Astrocyte (in vitro differentiated cells and primary cell): ENCODE measurements at regions not wholly inside any gene's neighbourhood (a gene's known extent, or its start where the extent isn't known, plus 50 kb on each side); places are given as distances from the start of the nearest gene placed in this dataset.
A peak's percentile ranks its signal among the peaks of the same experiment; 100 is the strongest.

Experiments
- DNase-seq: peaks from one replicate; pipeline ENCODE4 v3.0.0-alpha.2; 2010; ENCODE audit warnings: low read depth
- FAIRE-seq: peaks from 2 replicates; lab custom pipeline; 2011; peaks lifted over from hg19 to GRCh38; lab: Jason Lieb, UNC
- H2AFZ ChIP-seq: 2 replicates; pipeline ENCODE4 v1.6.0; 2012; ENCODE audit warnings: low read depth, low read length, inconsistent platforms
- H3K27ac ChIP-seq: 2 replicates; pipeline ENCODE4 v1.5.1; 2011; ENCODE audit warnings: low read depth, low read length, inconsistent platforms
- H3K27me3 ChIP-seq: 2 replicates; pipeline ENCODE4 v1.6.0; 2011; ENCODE audit warnings: low read length, inconsistent platforms; ENCODE audit not compliant: insufficient read depth
- H3K36me3 ChIP-seq: 2 replicates; pipeline ENCODE4 v1.5.1; 2011; ENCODE audit warnings: low read length, inconsistent platforms; ENCODE audit not compliant: insufficient read depth
- H3K4me1 ChIP-seq: 2 replicates; pipeline ENCODE4 v1.5.1; 2011; ENCODE audit warnings: low read length, inconsistent platforms; ENCODE audit not compliant: insufficient read depth
- H3K4me2 ChIP-seq: 2 replicates; pipeline ENCODE4 v1.6.0; 2012; ENCODE audit warnings: low read length, inconsistent platforms
- H3K4me3 ChIP-seq: 2 replicates; pipeline ENCODE4 v1.5.1; 2011; ENCODE audit warnings: low read depth, mild to moderate bottlenecking, low read length, inconsistent platforms; ENCODE audit not compliant: insufficient read depth
- H3K79me2 ChIP-seq: 2 replicates; pipeline ENCODE4 v1.6.0; 2012; ENCODE audit warnings: mild to moderate bottlenecking, low read length, inconsistent platforms; ENCODE audit not compliant: insufficient read depth
- H3K9ac ChIP-seq: 2 replicates; pipeline ENCODE4 v1.6.0; 2012; ENCODE audit warnings: mild to moderate bottlenecking, low read length, inconsistent platforms
- H3K9me3 ChIP-seq: 2 replicates; pipeline ENCODE4 v1.5.1; 2012; ENCODE audit warnings: low read depth, mild to moderate bottlenecking, low read length, inconsistent platforms; ENCODE audit not compliant: insufficient read depth
- H4K20me1 ChIP-seq: 2 replicates; pipeline ENCODE4 v1.6.0; 2012; ENCODE audit warnings: low read length, inconsistent platforms; ENCODE audit not compliant: insufficient read depth
- H3K27ac Mint-ChIP-seq: one replicate; pipeline ENCODE4 v1.8.0; 2021; ENCODE audit warnings: mild to moderate bottlenecking, mixed read lengths; ENCODE audit not compliant: unreplicated experiment
- H3K27me3 Mint-ChIP-seq: one replicate; pipeline ENCODE4 v1.8.0; 2021; ENCODE audit warnings: low read depth, mixed read lengths; ENCODE audit not compliant: unreplicated experiment
- H3K36me3 Mint-ChIP-seq: one replicate; pipeline ENCODE4 v1.8.0; 2021; ENCODE audit warnings: low read depth, mixed read lengths; ENCODE audit not compliant: unreplicated experiment
- H3K4me1 Mint-ChIP-seq: one replicate; pipeline ENCODE4 v1.8.0; 2021; ENCODE audit warnings: low read depth, mixed read lengths; ENCODE audit not compliant: unreplicated experiment
- H3K4me3 Mint-ChIP-seq: one replicate; pipeline ENCODE4 v1.8.0; 2021; ENCODE audit warnings: mild to moderate bottlenecking, moderate library complexity, mixed read lengths; ENCODE audit not compliant: unreplicated experiment
- H3K9me3 Mint-ChIP-seq: one replicate; pipeline ENCODE4 v1.8.0; 2021; ENCODE audit warnings: mild to moderate bottlenecking, mixed read lengths; ENCODE audit not compliant: unreplicated experiment
- EZH2 ChIP-seq: IDR thresholded peaks from 2 replicates; pipeline ENCODE4 v1.6.1; 2012; ENCODE audit warnings: mild to moderate bottlenecking, low read length, inconsistent platforms; ENCODE audit not compliant: insufficient read depth
- TF ChIP-seq, protein P1 (sequence below): IDR thresholded peaks from 2 replicates; pipeline ENCODE4 v1.5.1; 2011; ENCODE audit warnings: low read depth, mild to moderate bottlenecking, inconsistent platforms, low read length, moderate library complexity; ENCODE audit not compliant: insufficient read depth

GRCh38 chr11:31997955-31998354 lies 92.9 kb upstream of the RCN1 start:
- no peak for DNase-seq
- no peaks in the 10 kb centered on the region for H3K36me3 Mint-ChIP-seq
- no peak overlapping the region for H3K27ac Mint-ChIP-seq
- Histone ChIP-seq H3K36me3 (no peaks in the 10 kb centered on the region), H4K20me1 (no peaks in the 10 kb centered on the region), H3K9me3 (no peaks in the 10 kb centered on the region), H3K27ac (no peak overlapping the region), H3K9ac (no peak overlapping the region), H3K79me2 (no peaks in the 10 kb centered on the region), H3K27me3 (peaks cover 28% of the 10 kb centered on the region), H3K4me2 (no peak overlapping the region), H3K4me1 (no peaks in the 10 kb centered on the region), H3K4me3 (no peak overlapping the region), H2AFZ (no peak overlapping the region)
- H3K4me1 Mint-ChIP-seq = no peaks in the 10 kb centered on the region
- peaks cover 23% of the 10 kb centered on the region for H3K27me3 Mint-ChIP-seq
- H3K4me3 Mint-ChIP-seq = no peak overlapping the region
- TF ChIP-seq EZH2 = no peak
- TF ChIP-seq, protein P1, sequence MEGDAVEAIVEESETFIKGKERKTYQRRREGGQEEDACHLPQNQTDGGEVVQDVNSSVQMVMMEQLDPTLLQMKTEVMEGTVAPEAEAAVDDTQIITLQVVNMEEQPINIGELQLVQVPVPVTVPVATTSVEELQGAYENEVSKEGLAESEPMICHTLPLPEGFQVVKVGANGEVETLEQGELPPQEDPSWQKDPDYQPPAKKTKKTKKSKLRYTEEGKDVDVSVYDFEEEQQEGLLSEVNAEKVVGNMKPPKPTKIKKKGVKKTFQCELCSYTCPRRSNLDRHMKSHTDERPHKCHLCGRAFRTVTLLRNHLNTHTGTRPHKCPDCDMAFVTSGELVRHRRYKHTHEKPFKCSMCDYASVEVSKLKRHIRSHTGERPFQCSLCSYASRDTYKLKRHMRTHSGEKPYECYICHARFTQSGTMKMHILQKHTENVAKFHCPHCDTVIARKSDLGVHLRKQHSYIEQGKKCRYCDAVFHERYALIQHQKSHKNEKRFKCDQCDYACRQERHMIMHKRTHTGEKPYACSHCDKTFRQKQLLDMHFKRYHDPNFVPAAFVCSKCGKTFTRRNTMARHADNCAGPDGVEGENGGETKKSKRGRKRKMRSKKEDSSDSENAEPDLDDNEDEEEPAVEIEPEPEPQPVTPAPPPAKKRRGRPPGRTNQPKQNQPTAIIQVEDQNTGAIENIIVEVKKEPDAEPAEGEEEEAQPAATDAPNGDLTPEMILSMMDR = no peak
- H3K9me3 Mint-ChIP-seq = peaks cover 2% of the 10 kb centered on the region
- FAIRE-seq = no peak

- H3K27me3 Mint-ChIP-seq = peaks cover 19% of the 10 kb centered on the region
- no peak overlapping the region for H3K27ac ChIP-seq
- TF ChIP-seq, protein P1 = no peak
- no peak for TF ChIP-seq EZH2
- DNase-seq = no peak
- no peak for FAIRE-seq
- H3K27me3 ChIP-seq = peaks cover 28% of the 10 kb centered on the region
- H4K20me1 ChIP-seq = no peaks in the 10 kb centered on the region
- peak overlapping the region; percentile 50 for H3K27ac Mint-ChIP-seq
- H3K4me1 Mint-ChIP-seq = no peaks in the 10 kb centered on the region
- H3K36me3 ChIP-seq = no peaks in the 10 kb centered on the region
- no peak overlapping the region for H2AFZ ChIP-seq
- no peaks in the 10 kb centered on the region for H3K4me1 ChIP-seq
- no peak overlapping the region for H3K9ac ChIP-seq
- peaks cover 2% of the 10 kb centered on the region for H3K9me3 Mint-ChIP-seq
- no peak overlapping the region for H3K4me3 Mint-ChIP-seq
- no peaks in the 10 kb centered on the region for H3K79me2 ChIP-seq
- no peaks in the 10 kb centered on the region for H3K36me3 Mint-ChIP-seq
- H3K4me2 ChIP-seq = no peak overlapping the region
- no peak overlapping the region for H3K4me3 ChIP-seq
- no peaks in the 10 kb centered on the region for H3K9me3 ChIP-seq
Measured at GRCh38 chr11:31996159-31996881, 94.6 kb upstream of the RCN1 start.

- Mint-ChIP-seq H3K9me3 (peaks cover 2% of the 10 kb centered on the region), H3K27me3 (peaks cover 24% of the 10 kb centered on the region), H3K4me1 (no peaks in the 10 kb centered on the region), H3K4me3 (no peak overlapping the region), H3K36me3 (no peaks in the 10 kb centered on the region), H3K27ac (no peak overlapping the region)
- no peak overlapping the region for H2AFZ ChIP-seq
- H3K36me3 ChIP-seq = no peaks in the 10 kb centered on the region
- no peak overlapping the region for H3K27ac ChIP-seq
- TF ChIP-seq, protein P1 = no peak
- no peak for TF ChIP-seq EZH2
- H3K4me2 ChIP-seq = no peak overlapping the region
- FAIRE-seq = no peak
- no peak for DNase-seq
- no peak overlapping the region for H3K9ac ChIP-seq
- H3K4me3 ChIP-seq = no peak overlapping the region
- peaks cover 31% of the 10 kb centered on the region for H3K27me3 ChIP-seq
- no peaks in the 10 kb centered on the region for H3K9me3 ChIP-seq
- no peaks in the 10 kb centered on the region for H3K4me1 ChIP-seq
- H4K20me1 ChIP-seq = no peaks in the 10 kb centered on the region
- H3K79me2 ChIP-seq = no peaks in the 10 kb centered on the region
Measured at GRCh38 chr11:31995525-31996094, 95.3 kb upstream of the RCN1 start.
